Heart right ventricle (tissue), 16 donors: ENCODE measurements at regions not wholly inside any gene's neighbourhood (a gene's known extent, or its start where the extent isn't known, plus 50 kb on each side); places are given as distances from the start of the nearest gene placed in this dataset.

Experiments used
- ATAC-seq, 8 donors: fragments of 200-7000 bp; cut with Tn5 transposase; one replicate each; pipeline ENCODE4 v1.9.1; 2020; ENCODE audit warnings: mild to moderate bottlenecking in 8 of 8, moderate library complexity in 8 of 8, moderate number of reproducible peaks in 1 of 8
- DNase-seq, 2 donors: peaks; one replicate each; pipeline ENCODE4 v3.0.0-alpha.2; 2020
- H3K27ac ChIP-seq, 10 donors: fragments of 200-600 bp; sonication (generic) in 2 of 10; one replicate each; pipeline versions ENCODE4 v1.5.0 to v1.8.0; 2020 to 2022; ENCODE audit warnings: mild to moderate bottlenecking in 3 of 10
- H3K27me3 ChIP-seq, 7 donors: fragments of 200-600 bp; one replicate each; pipeline ENCODE4 v1.8.0; 2021 to 2022; ENCODE audit warnings: mild to moderate bottlenecking in 2 of 7
- H3K36me3 ChIP-seq, 9 donors: fragments of 200-600 bp; sonication (generic) in 1 of 9; one replicate each; pipeline versions ENCODE4 v1.5.0 to v1.8.0; 2020 to 2022; ENCODE audit warnings: mild to moderate bottlenecking in 2 of 9
- H3K4me1 ChIP-seq, 9 donors: fragments of 200-600 bp; sonication (generic) in 1 of 9; one replicate each; pipeline versions ENCODE4 v1.5.0 to v1.8.0; 2020 to 2022; ENCODE audit warnings: mild to moderate bottlenecking in 4 of 9
- H3K4me3 ChIP-seq, 10 donors: fragments of 200-600 bp; sonication (generic) in 2 of 10; one replicate each; pipeline versions ENCODE4 v1.5.0 to v1.8.0; 2020 to 2022; ENCODE audit warnings: mild to moderate bottlenecking in 7 of 10, moderate library complexity in 2 of 10
- H3K9me3 ChIP-seq, 11 donors: fragments of 200-600 bp in 10 of 11; sonication (generic) in 2 of 11; one replicate each; pipeline versions ENCODE4 v1.5.0 to v1.8.0; 2013 to 2022; ENCODE audit warnings: mild to moderate bottlenecking in 2 of 11, control low read depth in 1 of 11, moderate library complexity in 1 of 11
- CTCF ChIP-seq, 9 donors: fragments of 200-600 bp; sonication (generic) in 2 of 9; IDR thresholded peaks; one replicate each; pipeline versions ENCODE4 v1.5.0 to v1.8.0; 2021 to 2022; ENCODE audit warnings: antibody characterized with exemption in 9 of 9, mild to moderate bottlenecking in 5 of 9, moderate library complexity in 1 of 9
- WGBS, 2 donors: extraction: QIAGEN DNeasy Blood & Tissue Kit; methylation state at CpG; one replicate each; pipeline ENCODE4 v1.1.7; 2013; ENCODE audit warnings: inconsistent platforms in 1 of 2; 5-methylcytosine and 5-hydroxymethylcytosine counted together
- intact Hi-C, 10 donors: fragments of 100-400 bp; cut with DNase I; formaldehyde crosslinking; loops; one replicate each; pipeline versions ENCODE4 v1.11.1 to v1.14.2; 2022
- donor health status: Arrhythmogenic right ventricular cardiomyopathy.
- donor health status: ischemic (EF 13 %, LVEDD 7.1; RV severe dilation, severe dysfunction).
- donor health status: healthy with polysubstance abuse.
- donor health status: DM: no; HTN: yes; CAD: no.
- donor health status: DM: no; HTN: no; CAD: no.
- donor health status: ischemic (EF 25% LVEDD 6.9; RV normal size, moderate dysfunction).
- donor health status: ischemic (EF 25% LVEDD 5.7; RV mildly dilated, moderate dysfunction).
- donor health status: healthy.
- donor health status: DM: yes; HTN: yes; CAD: no.
- donor health status: Ischemic cardiomyopathy.
- donor health status: ischemic (EF 35%, LVEDD 5.7; RV mildly dilated, moderate dysfunction).
- donor health status: nonischemic (EF 11% LVEDD 7.7; RV severe dilation, severe dysfunction).
- donor health status: DM: yes; HTN: yes; CAD: no.
- donor health status: PGD.
- donor health status: ischemic (EF 29% LVEDD 5.4; RV normal size, mild dysfunction).
- donor health status: nonischemic (EF 23%, LVEDD 6.1; RV moderate dilation, normal function).

- WGBS, 2 donors, result 50% methylated on average over 4 of the region's 4 CpGs
- Histone ChIP-seq H3K27ac (no peak overlapping the region), H3K4me1 (peaks cover 0 to 9% (median 0%) of the 10 kb centered on the region in 9 donors), H3K36me3 (no peaks in the 10 kb centered on the region), H3K4me3 (no peak overlapping the region), H3K27me3 (no peaks in the 10 kb centered on the region), H3K9me3 (no peaks in the 10 kb centered on the region)
- intact Hi-C loops, result no loop called here
- ATAC-seq, result peak in 1 of 8 donors; percentile 35
- DNase-seq, result no peak
- no peak for TF ChIP-seq CTCF (IDR thresholded peaks at IDR 0.05)
Observed at GRCh38 chr2:12340164-12340563, 376.6 kb upstream of the TRIB2 start.

- peaks cover 0 to 9% (median 0%) of the 10 kb centered on the region in 9 donors for H3K4me1 ChIP-seq
- no peaks in the 10 kb centered on the region for H3K27me3 ChIP-seq
- DNase-seq, result no peak
- H3K9me3 ChIP-seq, result no peaks in the 10 kb centered on the region
- intact Hi-C loops, result no loop called here
- no peaks in the 10 kb centered on the region for H3K36me3 ChIP-seq
- no peak for ATAC-seq
- H3K4me3 ChIP-seq, result no peak overlapping the region
- TF ChIP-seq CTCF (IDR thresholded peaks at IDR 0.05), result no peak
- H3K27ac ChIP-seq, result no peak overlapping the region
- 97 to 100% methylated on average over 1 of the region's 1 CpG for WGBS, 2 donors
Observed at GRCh38 chr2:12341215-12341614, 375.5 kb upstream of the TRIB2 start.

- WGBS, 2 donors, result 93 to 96% methylated on average over 3 of the region's 3 CpGs
- no peak for DNase-seq
Observed at GRCh38 chr2:12341920-12342319, 374.8 kb upstream of the TRIB2 start.

GRCh38 chr2:12343141-12343540, 373.6 kb upstream of the TRIB2 start:
- H3K4me3 ChIP-seq, result no peak overlapping the region
- no peaks in the 10 kb centered on the region for H3K27me3 ChIP-seq
- no peak for TF ChIP-seq CTCF (IDR thresholded peaks at IDR 0.05)
- 73 to 81% methylated on average over 5 of the region's 5 CpGs for WGBS, 2 donors
- no peaks in the 10 kb centered on the region for H3K36me3 ChIP-seq
- no peak overlapping the region for H3K27ac ChIP-seq
- H3K4me1 ChIP-seq, result peaks cover 0 to 9% (median 0%) of the 10 kb centered on the region in 9 donors
- no peak for DNase-seq
- ATAC-seq, result no peak
- intact Hi-C loops, result no loop called here
- no peaks in the 10 kb centered on the region for H3K9me3 ChIP-seq

More at GRCh38 chr2:12341920-12342319, 374.8 kb upstream of the TRIB2 start:
- no peak for ATAC-seq
- Histone ChIP-seq H3K27ac (no peak overlapping the region), H3K27me3 (no peaks in the 10 kb centered on the region), H3K9me3 (no peaks in the 10 kb centered on the region), H3K4me3 (no peak overlapping the region), H3K36me3 (no peaks in the 10 kb centered on the region), H3K4me1 (peaks cover 0 to 9% (median 0%) of the 10 kb centered on the region in 9 donors)
- no peak for TF ChIP-seq CTCF (IDR thresholded peaks at IDR 0.05)
- intact Hi-C loops, result no loop called here
